Left ventricle myocardium inferior (tissue), 1 donor: ENCODE measurements at regions not wholly inside any gene's neighbourhood (a gene's known extent, or its start where the extent isn't known, plus 50 kb on each side); places are given as distances from the start of the nearest gene placed in this dataset.
A peak's percentile ranks its signal among the peaks of the same experiment; 100 is the strongest.

Experiments used
- DNase-seq: peaks from one replicate; pipeline ENCODE4 v3.0.0-alpha.2; 2020
- H3K27ac ChIP-seq: fragments of 200-600 bp; replicated peaks from 2 replicates; pipeline ENCODE4 v1.8.0; 2021
- H3K27me3 ChIP-seq: fragments of 200-600 bp; 2 replicates; pipeline ENCODE4 v1.8.0; 2021; ENCODE audit warnings: low read depth
- H3K36me3 ChIP-seq: fragments of 200-600 bp; 2 replicates; pipeline ENCODE4 v1.8.0; 2021
- H3K4me1 ChIP-seq: fragments of 200-600 bp; 2 replicates; pipeline ENCODE4 v1.8.0; 2021
- H3K4me3 ChIP-seq: fragments of 200-600 bp; 2 replicates; pipeline ENCODE4 v1.8.0; 2021; ENCODE audit warnings: mild to moderate bottlenecking, moderate library complexity
- H3K9me3 ChIP-seq: fragments of 200-600 bp; replicated peaks from 2 replicates; pipeline ENCODE4 v1.8.0; 2021
- CTCF ChIP-seq: fragments of 200-600 bp; IDR thresholded peaks from 2 replicates; pipeline ENCODE4 v1.8.0; 2021; ENCODE audit warnings: antibody characterized with exemption, mild to moderate bottlenecking, borderline replicate concordance
- intact Hi-C: fragments of 100-400 bp; cut with micrococcal nuclease; formaldehyde crosslinking; loops from one replicate; pipeline ENCODE4 v1.11.0; 2022
- donor health status: DM: no; HTN: yes; CAD: no; lungs with severe emphysema.

- Histone ChIP-seq H3K36me3 (no peaks in the 10 kb centered on the region), H3K4me3 (no peak overlapping the region), H3K9me3 (no peaks in the 10 kb centered on the region), H3K4me1 (peaks cover 17% of the 10 kb centered on the region), H3K27ac (no peak overlapping the region), H3K27me3 (no peaks in the 10 kb centered on the region)
- TF ChIP-seq CTCF = no peak
- intact Hi-C loops = no loop called here
- peak; percentile 47 for DNase-seq
Observed at GRCh38 chr2:136538489-136538888, 226.9 kb upstream of the THSD7B start.

GRCh38 chr2:136534811-136535210 is 230.5 kb upstream of the THSD7B start:
- H3K36me3 ChIP-seq = no peaks in the 10 kb centered on the region
- intact Hi-C loops = no loop called here
- no peak overlapping the region for H3K4me3 ChIP-seq
- DNase-seq = peak; percentile 71
- no peaks in the 10 kb centered on the region for H3K9me3 ChIP-seq
- no peaks in the 10 kb centered on the region for H3K27me3 ChIP-seq
- H3K27ac ChIP-seq = peak overlapping the region; percentile 1
- peaks cover 17% of the 10 kb centered on the region for H3K4me1 ChIP-seq
- TF ChIP-seq CTCF = no peak

GRCh38 chr2:136532171-136532570 is 233.2 kb upstream of the THSD7B start:
- H3K4me1 ChIP-seq = peaks cover 6% of the 10 kb centered on the region
- H3K27ac ChIP-seq = no peak overlapping the region
- H3K36me3 ChIP-seq = no peaks in the 10 kb centered on the region
- DNase-seq = no peak
- no peaks in the 10 kb centered on the region for H3K27me3 ChIP-seq
- no peak for TF ChIP-seq CTCF
- H3K9me3 ChIP-seq = no peaks in the 10 kb centered on the region
- no peak overlapping the region for H3K4me3 ChIP-seq
- intact Hi-C loops = no loop called here

GRCh38 chr2:136531731-136532130 is 233.6 kb upstream of the THSD7B start:
- H3K9me3 ChIP-seq = no peaks in the 10 kb centered on the region
- H3K4me3 ChIP-seq = no peak overlapping the region
- H3K4me1 ChIP-seq = peaks cover 6% of the 10 kb centered on the region
- no peak for DNase-seq
- TF ChIP-seq CTCF = no peak
- intact Hi-C loops = no loop called here
- H3K27ac ChIP-seq = no peak overlapping the region
- H3K36me3 ChIP-seq = no peaks in the 10 kb centered on the region
- H3K27me3 ChIP-seq = no peaks in the 10 kb centered on the region

- no peak for DNase-seq
- Histone ChIP-seq H3K4me3 (no peak overlapping the region), H3K27me3 (no peaks in the 10 kb centered on the region), H3K4me1 (peaks cover 6% of the 10 kb centered on the region), H3K36me3 (no peaks in the 10 kb centered on the region), H3K27ac (no peak overlapping the region), H3K9me3 (no peaks in the 10 kb centered on the region)
- intact Hi-C loops = no loop called here
- no peak for TF ChIP-seq CTCF
Observed at GRCh38 chr2:136530146-136530545, 235.2 kb upstream of the THSD7B start.

- Histone ChIP-seq H3K4me1 (no peaks in the 10 kb centered on the region), H3K27ac (no peak overlapping the region), H3K27me3 (no peaks in the 10 kb centered on the region), H3K36me3 (no peaks in the 10 kb centered on the region), H3K9me3 (no peaks in the 10 kb centered on the region), H3K4me3 (no peak overlapping the region)
- no peak for DNase-seq
- intact Hi-C loops = no loop called here
- TF ChIP-seq CTCF = no peak
Observed at GRCh38 chr2:136527560-136527959, 237.8 kb upstream of the THSD7B start.
